Sigmoid colon (tissue), 4 donors: ENCODE measurements at regions not wholly inside any gene's neighbourhood (a gene's known extent, or its start where the extent isn't known, plus 50 kb on each side); places are given as distances from the start of the nearest gene placed in this dataset.

Source experiments
- EP300 ChIP-seq, 4 donors: sonication (generic); formaldehyde crosslinking; IDR thresholded peaks; one replicate each; pipeline ENCODE4 v1.6.1; 2017; ENCODE audit warnings: antibody characterized with exemption in 4 of 4
- POLR2A ChIP-seq, 2 donors: fragments of 450-650 bp; IDR thresholded peaks; one replicate each; pipeline ENCODE4 v1.6.1; 2016; ENCODE audit warnings: antibody characterized with exemption in 2 of 2, mild to moderate bottlenecking in 2 of 2, moderate library complexity in 2 of 2
- POLR2AphosphoS5 ChIP-seq, 4 donors: sonication (generic); formaldehyde crosslinking; IDR thresholded peaks; one replicate each; pipeline ENCODE4 v1.6.1; 2017; ENCODE audit warnings: antibody characterized with exemption in 4 of 4
- TF ChIP-seq, protein P1 (sequence below), 4 experiments: fragments of 450-650 bp in 3 of 4; fragments of 200-600 bp in 1 of 4; IDR thresholded peaks; one replicate each; pipeline ENCODE4 v1.5.1; 2016 to 2019; ENCODE audit warnings: antibody characterized with exemption in 4 of 4, mild to moderate bottlenecking in 3 of 4, moderate library complexity in 2 of 4

GRCh38 chr10:46236546-46236887, 50.3 kb upstream of the ANTXRL start:
- TF ChIP-seq, protein P1, sequence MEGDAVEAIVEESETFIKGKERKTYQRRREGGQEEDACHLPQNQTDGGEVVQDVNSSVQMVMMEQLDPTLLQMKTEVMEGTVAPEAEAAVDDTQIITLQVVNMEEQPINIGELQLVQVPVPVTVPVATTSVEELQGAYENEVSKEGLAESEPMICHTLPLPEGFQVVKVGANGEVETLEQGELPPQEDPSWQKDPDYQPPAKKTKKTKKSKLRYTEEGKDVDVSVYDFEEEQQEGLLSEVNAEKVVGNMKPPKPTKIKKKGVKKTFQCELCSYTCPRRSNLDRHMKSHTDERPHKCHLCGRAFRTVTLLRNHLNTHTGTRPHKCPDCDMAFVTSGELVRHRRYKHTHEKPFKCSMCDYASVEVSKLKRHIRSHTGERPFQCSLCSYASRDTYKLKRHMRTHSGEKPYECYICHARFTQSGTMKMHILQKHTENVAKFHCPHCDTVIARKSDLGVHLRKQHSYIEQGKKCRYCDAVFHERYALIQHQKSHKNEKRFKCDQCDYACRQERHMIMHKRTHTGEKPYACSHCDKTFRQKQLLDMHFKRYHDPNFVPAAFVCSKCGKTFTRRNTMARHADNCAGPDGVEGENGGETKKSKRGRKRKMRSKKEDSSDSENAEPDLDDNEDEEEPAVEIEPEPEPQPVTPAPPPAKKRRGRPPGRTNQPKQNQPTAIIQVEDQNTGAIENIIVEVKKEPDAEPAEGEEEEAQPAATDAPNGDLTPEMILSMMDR (IDR thresholded peaks at IDR 0.05): no peak
- no peak for TF ChIP-seq EP300 (IDR thresholded peaks at IDR 0.05)
- TF ChIP-seq POLR2AphosphoS5 (IDR thresholded peaks at IDR 0.05): no peak
- TF ChIP-seq POLR2A (IDR thresholded peaks at IDR 0.05): no peak
